ENCODE measurements at regions not wholly inside any gene's neighbourhood (a gene's known extent, or its start where the extent isn't known, plus 50 kb on each side); places are given as distances from the start of the nearest gene placed in this dataset.

- TF ChIP-seq EZH2 (IDR thresholded peaks at IDR 0.05) (no peak), POLR2AphosphoS5 (IDR thresholded peaks at IDR 0.05; ENCODE audit: borderline replicate concordance, low read depth, low read length) (no peak), FOXP2 (optimal IDR thresholded peaks at IDR 0.05; ENCODE audit: control extremely low read depth, extremely low read length, insufficient read depth) (no peak)
Measured at GRCh38 chr13:104979281-104980030, 1556.0 kb downstream of the EFNB2 start.

Measured in SK-N-MC (cell line).